MM.1S (cell line): ENCODE measurements at regions not wholly inside any gene's neighbourhood (a gene's known extent, or its start where the extent isn't known, plus 50 kb on each side); places are given as distances from the start of the nearest gene placed in this dataset.

Experiments
- DNase-seq: peaks from one replicate; pipeline ENCODE4 v3.0.0-alpha.2; 2015
- H2AFZ ChIP-seq: fragments of 300-600 bp; sonication (generic); 2 replicates; pipeline ENCODE4 v1.6.0; 2016; ENCODE audit warnings: antibody characterized with exemption, low read length
- H3F3A ChIP-seq: fragments of 300-600 bp; sonication (generic); 2 replicates; pipeline ENCODE4 v1.6.1; 2016; ENCODE audit warnings: mild to moderate bottlenecking, antibody characterized with exemption, low read length, moderate library complexity, mixed read lengths; ENCODE audit not compliant: insufficient read depth
- H3K27ac ChIP-seq: fragments of 300-600 bp; sonication (generic); 2 replicates; pipeline ENCODE4 v1.5.1; 2016; ENCODE audit warnings: mild to moderate bottlenecking, low read length
- H3K27me3 ChIP-seq: fragments of 300-600 bp; sonication (generic); replicated peaks from 2 replicates; pipeline ENCODE4 v1.6.0; 2016; ENCODE audit warnings: low read length; ENCODE audit not compliant: insufficient read depth
- H3K36me3 ChIP-seq: fragments of 300-600 bp; sonication (generic); replicated peaks from 2 replicates; pipeline ENCODE4 v1.6.1; 2016; ENCODE audit warnings: mild to moderate bottlenecking, low read length, mixed read lengths; ENCODE audit not compliant: insufficient read depth
- H3K4me1 ChIP-seq: fragments of 300-600 bp; sonication (generic); 2 replicates; pipeline ENCODE4 v1.6.1; 2016; ENCODE audit warnings: low read length, mixed read lengths
- H3K4me2 ChIP-seq: fragments of 300-600 bp; sonication (generic); 2 replicates; pipeline ENCODE4 v1.6.0; 2016; ENCODE audit warnings: low read depth, low read length
- H3K4me3 ChIP-seq: fragments of 300-600 bp; sonication (generic); 2 replicates; pipeline ENCODE4 v1.5.1; 2016; ENCODE audit warnings: low read length, mixed read lengths
- H3K79me2 ChIP-seq: fragments of 300-600 bp; sonication (generic); 2 replicates; pipeline ENCODE4 v1.6.1; 2016; ENCODE audit warnings: mixed run types, low read length, mixed read lengths
- H3K9ac ChIP-seq: fragments of 300-600 bp; sonication (generic); 2 replicates; pipeline ENCODE4 v1.6.1; 2016; ENCODE audit warnings: low read length, mixed read lengths
- H3K9me2 ChIP-seq: fragments of 300-600 bp; sonication (generic); replicated peaks from 2 replicates; pipeline ENCODE4 v1.6.1; 2016; ENCODE audit warnings: mild to moderate bottlenecking, low read length, mixed read lengths; ENCODE audit not compliant: insufficient read depth
- H3K9me3 ChIP-seq: fragments of 300-600 bp; sonication (generic); replicated peaks from 2 replicates; pipeline ENCODE4 v1.6.1; 2016; ENCODE audit warnings: mild to moderate bottlenecking, low read length, mixed read lengths; ENCODE audit not compliant: insufficient read depth
- H4K20me1 ChIP-seq: fragments of 300-600 bp; sonication (generic); 2 replicates; pipeline ENCODE4 v1.6.1; 2016; ENCODE audit warnings: mild to moderate bottlenecking, low read length, moderate library complexity, mixed read lengths; ENCODE audit not compliant: insufficient read depth
- EZH2 ChIP-seq: fragments of 300-600 bp; sonication (generic); optimal IDR thresholded peaks from 2 replicates; pipeline ENCODE3; 2017; ENCODE audit warnings: low read depth, mild to moderate bottlenecking, antibody characterized with exemption, low read length, mixed read lengths
- EZH2phosphoT487 ChIP-seq: fragments of 300-600 bp; sonication (generic); IDR thresholded peaks from 2 replicates; pipeline ENCODE4 v1.6.1; 2018; ENCODE audit warnings: antibody characterized with exemption, low read length
- TF ChIP-seq, protein P1 (sequence below): fragments of 300-600 bp; sonication (generic); IDR thresholded peaks from 2 replicates; pipeline ENCODE4 v1.5.1; 2016; ENCODE audit warnings: antibody characterized with exemption, low read length, mixed read lengths

- H3F3A ChIP-seq, result no peaks in the 10 kb centered on the region
- H3K9me2 ChIP-seq, result no peaks in the 10 kb centered on the region
- H3K4me2 ChIP-seq, result no peak overlapping the region
- DNase-seq, result no peak
- no peak overlapping the region for H2AFZ ChIP-seq
- H3K79me2 ChIP-seq, result no peaks in the 10 kb centered on the region
- no peak overlapping the region for H3K9ac ChIP-seq
- H3K4me1 ChIP-seq, result no peaks in the 10 kb centered on the region
- no peak overlapping the region for H3K4me3 ChIP-seq
- no peaks in the 10 kb centered on the region for H3K9me3 ChIP-seq
- no peak for TF ChIP-seq EZH2
- TF ChIP-seq EZH2phosphoT487, result no peak
- TF ChIP-seq, protein P1, sequence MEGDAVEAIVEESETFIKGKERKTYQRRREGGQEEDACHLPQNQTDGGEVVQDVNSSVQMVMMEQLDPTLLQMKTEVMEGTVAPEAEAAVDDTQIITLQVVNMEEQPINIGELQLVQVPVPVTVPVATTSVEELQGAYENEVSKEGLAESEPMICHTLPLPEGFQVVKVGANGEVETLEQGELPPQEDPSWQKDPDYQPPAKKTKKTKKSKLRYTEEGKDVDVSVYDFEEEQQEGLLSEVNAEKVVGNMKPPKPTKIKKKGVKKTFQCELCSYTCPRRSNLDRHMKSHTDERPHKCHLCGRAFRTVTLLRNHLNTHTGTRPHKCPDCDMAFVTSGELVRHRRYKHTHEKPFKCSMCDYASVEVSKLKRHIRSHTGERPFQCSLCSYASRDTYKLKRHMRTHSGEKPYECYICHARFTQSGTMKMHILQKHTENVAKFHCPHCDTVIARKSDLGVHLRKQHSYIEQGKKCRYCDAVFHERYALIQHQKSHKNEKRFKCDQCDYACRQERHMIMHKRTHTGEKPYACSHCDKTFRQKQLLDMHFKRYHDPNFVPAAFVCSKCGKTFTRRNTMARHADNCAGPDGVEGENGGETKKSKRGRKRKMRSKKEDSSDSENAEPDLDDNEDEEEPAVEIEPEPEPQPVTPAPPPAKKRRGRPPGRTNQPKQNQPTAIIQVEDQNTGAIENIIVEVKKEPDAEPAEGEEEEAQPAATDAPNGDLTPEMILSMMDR, result no peak
- H3K27ac ChIP-seq, result no peak overlapping the region
- no peaks in the 10 kb centered on the region for H3K36me3 ChIP-seq
- H4K20me1 ChIP-seq, result no peaks in the 10 kb centered on the region
- no peaks in the 10 kb centered on the region for H3K27me3 ChIP-seq
These were observed 124.8 kb upstream of the TMEM72 start for GRCh38 chr10:44786286-44786850.

GRCh38 chr10:44787480-44788075 is 123.6 kb upstream of the TMEM72 start:
- H2AFZ ChIP-seq, result no peak overlapping the region
- no peak overlapping the region for H3K9ac ChIP-seq
- H3K79me2 ChIP-seq, result no peaks in the 10 kb centered on the region
- H3K4me3 ChIP-seq, result no peak overlapping the region
- no peaks in the 10 kb centered on the region for H4K20me1 ChIP-seq
- H3K4me2 ChIP-seq, result no peak overlapping the region
- H3K27ac ChIP-seq, result no peak overlapping the region
- H3F3A ChIP-seq, result no peaks in the 10 kb centered on the region
- H3K36me3 ChIP-seq, result no peaks in the 10 kb centered on the region
- no peaks in the 10 kb centered on the region for H3K9me2 ChIP-seq
- TF ChIP-seq, protein P1, result no peak
- no peak for TF ChIP-seq EZH2
- no peak for TF ChIP-seq EZH2phosphoT487
- H3K9me3 ChIP-seq, result no peaks in the 10 kb centered on the region
- H3K4me1 ChIP-seq, result no peaks in the 10 kb centered on the region
- DNase-seq, result no peak
- H3K27me3 ChIP-seq, result no peaks in the 10 kb centered on the region

- no peak for DNase-seq
- H3K9ac ChIP-seq, result no peak overlapping the region
- no peak overlapping the region for H3K27ac ChIP-seq
- H3K4me3 ChIP-seq, result no peak overlapping the region
- H3K4me2 ChIP-seq, result no peak overlapping the region
- no peaks in the 10 kb centered on the region for H3K27me3 ChIP-seq
- H3K79me2 ChIP-seq, result no peaks in the 10 kb centered on the region
- H3K36me3 ChIP-seq, result no peaks in the 10 kb centered on the region
- no peaks in the 10 kb centered on the region for H4K20me1 ChIP-seq
- H3K9me3 ChIP-seq, result no peaks in the 10 kb centered on the region
- TF ChIP-seq EZH2, result no peak
- TF ChIP-seq, protein P1, result no peak
- no peak for TF ChIP-seq EZH2phosphoT487
- no peaks in the 10 kb centered on the region for H3K4me1 ChIP-seq
- H2AFZ ChIP-seq, result no peak overlapping the region
- H3K9me2 ChIP-seq, result no peaks in the 10 kb centered on the region
- no peaks in the 10 kb centered on the region for H3F3A ChIP-seq
These were observed 122.7 kb upstream of the TMEM72 start for GRCh38 chr10:44788147-44789129.
